Heart right ventricle (tissue), 16 donors: ENCODE measurements at regions not wholly inside any gene's neighbourhood (a gene's known extent, or its start where the extent isn't known, plus 50 kb on each side); places are given as distances from the start of the nearest gene placed in this dataset.

Source experiments
- ATAC-seq, 8 donors: fragments of 200-7000 bp; cut with Tn5 transposase; one replicate each; pipeline ENCODE4 v1.9.1; 2020; ENCODE audit warnings: mild to moderate bottlenecking in 8 of 8, moderate library complexity in 8 of 8, moderate number of reproducible peaks in 1 of 8
- DNase-seq, 2 donors: peaks; one replicate each; pipeline ENCODE4 v3.0.0-alpha.2; 2020
- H3K27ac ChIP-seq, 10 donors: fragments of 200-600 bp; sonication (generic) in 2 of 10; one replicate each; pipeline versions ENCODE4 v1.5.0 to v1.8.0; 2020 to 2022; ENCODE audit warnings: mild to moderate bottlenecking in 3 of 10
- H3K27me3 ChIP-seq, 7 donors: fragments of 200-600 bp; one replicate each; pipeline ENCODE4 v1.8.0; 2021 to 2022; ENCODE audit warnings: mild to moderate bottlenecking in 2 of 7
- H3K36me3 ChIP-seq, 9 donors: fragments of 200-600 bp; sonication (generic) in 1 of 9; one replicate each; pipeline versions ENCODE4 v1.5.0 to v1.8.0; 2020 to 2022; ENCODE audit warnings: mild to moderate bottlenecking in 2 of 9
- H3K4me1 ChIP-seq, 9 donors: fragments of 200-600 bp; sonication (generic) in 1 of 9; one replicate each; pipeline versions ENCODE4 v1.5.0 to v1.8.0; 2020 to 2022; ENCODE audit warnings: mild to moderate bottlenecking in 4 of 9
- H3K4me3 ChIP-seq, 10 donors: fragments of 200-600 bp; sonication (generic) in 2 of 10; one replicate each; pipeline versions ENCODE4 v1.5.0 to v1.8.0; 2020 to 2022; ENCODE audit warnings: mild to moderate bottlenecking in 7 of 10, moderate library complexity in 2 of 10
- H3K9me3 ChIP-seq, 11 donors: fragments of 200-600 bp in 10 of 11; sonication (generic) in 2 of 11; one replicate each; pipeline versions ENCODE4 v1.5.0 to v1.8.0; 2013 to 2022; ENCODE audit warnings: mild to moderate bottlenecking in 2 of 11, control low read depth in 1 of 11, moderate library complexity in 1 of 11
- WGBS, 2 donors: extraction: QIAGEN DNeasy Blood & Tissue Kit; methylation state at CpG; one replicate each; pipeline ENCODE4 v1.1.7; 2013; ENCODE audit warnings: inconsistent platforms in 1 of 2; 5-methylcytosine and 5-hydroxymethylcytosine counted together
- intact Hi-C, 10 donors: fragments of 100-400 bp; cut with DNase I; formaldehyde crosslinking; loops; one replicate each; pipeline versions ENCODE4 v1.11.1 to v1.14.2; 2022
- TF ChIP-seq, protein P1 (sequence below), 9 donors: fragments of 200-600 bp; sonication (generic) in 2 of 9; IDR thresholded peaks; one replicate each; pipeline versions ENCODE4 v1.5.0 to v1.8.0; 2021 to 2022; ENCODE audit warnings: antibody characterized with exemption in 9 of 9, mild to moderate bottlenecking in 5 of 9, moderate library complexity in 1 of 9
- donor health status: Arrhythmogenic right ventricular cardiomyopathy.
- donor health status: ischemic (EF 13 %, LVEDD 7.1; RV severe dilation, severe dysfunction).
- donor health status: healthy with polysubstance abuse.
- donor health status: DM: no; HTN: yes; CAD: no.
- donor health status: DM: no; HTN: no; CAD: no.
- donor health status: ischemic (EF 25% LVEDD 6.9; RV normal size, moderate dysfunction).
- donor health status: ischemic (EF 25% LVEDD 5.7; RV mildly dilated, moderate dysfunction).
- donor health status: healthy.
- donor health status: DM: yes; HTN: yes; CAD: no.
- donor health status: Ischemic cardiomyopathy.
- donor health status: ischemic (EF 35%, LVEDD 5.7; RV mildly dilated, moderate dysfunction).
- donor health status: nonischemic (EF 11% LVEDD 7.7; RV severe dilation, severe dysfunction).
- donor health status: DM: yes; HTN: yes; CAD: no.
- donor health status: PGD.
- donor health status: ischemic (EF 29% LVEDD 5.4; RV normal size, mild dysfunction).
- donor health status: nonischemic (EF 23%, LVEDD 6.1; RV moderate dilation, normal function).

DNA sequence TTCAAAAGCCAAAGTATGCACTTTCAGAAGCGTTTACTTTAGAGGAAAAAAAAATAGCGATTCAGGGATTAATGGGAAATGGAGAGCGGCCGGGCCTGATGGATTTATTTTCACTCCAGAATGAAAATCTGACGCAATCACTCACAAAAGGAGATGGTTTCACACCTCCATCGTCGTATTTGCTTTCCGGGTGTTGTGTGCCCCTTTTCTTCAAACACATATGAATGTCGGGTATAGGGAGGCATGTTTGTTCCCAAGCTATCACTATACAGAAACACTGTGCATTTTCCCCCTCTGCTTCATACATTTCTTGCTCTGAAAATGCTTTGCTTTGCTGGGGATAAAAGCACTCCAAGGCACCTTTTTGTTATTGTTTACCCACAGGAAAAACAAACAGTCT is 562.2 kb upstream of the ZFHX3 start:
- DNase-seq: no peak
- Histone ChIP-seq H3K36me3 (no peaks in the 10 kb centered on the region), H3K27me3 (peaks cover 0 to 74% (median 8%) of the 10 kb centered on the region in 7 donors), H3K9me3 (no peaks in the 10 kb centered on the region), H3K4me3 (no peak overlapping the region), H3K27ac (no peak overlapping the region), H3K4me1 (no peaks in the 10 kb centered on the region)
- intact Hi-C loops: no loop called here
- WGBS, 2 donors: 72 to 78% methylated on average over 9 of the region's 9 CpGs
- TF ChIP-seq, protein P1, sequence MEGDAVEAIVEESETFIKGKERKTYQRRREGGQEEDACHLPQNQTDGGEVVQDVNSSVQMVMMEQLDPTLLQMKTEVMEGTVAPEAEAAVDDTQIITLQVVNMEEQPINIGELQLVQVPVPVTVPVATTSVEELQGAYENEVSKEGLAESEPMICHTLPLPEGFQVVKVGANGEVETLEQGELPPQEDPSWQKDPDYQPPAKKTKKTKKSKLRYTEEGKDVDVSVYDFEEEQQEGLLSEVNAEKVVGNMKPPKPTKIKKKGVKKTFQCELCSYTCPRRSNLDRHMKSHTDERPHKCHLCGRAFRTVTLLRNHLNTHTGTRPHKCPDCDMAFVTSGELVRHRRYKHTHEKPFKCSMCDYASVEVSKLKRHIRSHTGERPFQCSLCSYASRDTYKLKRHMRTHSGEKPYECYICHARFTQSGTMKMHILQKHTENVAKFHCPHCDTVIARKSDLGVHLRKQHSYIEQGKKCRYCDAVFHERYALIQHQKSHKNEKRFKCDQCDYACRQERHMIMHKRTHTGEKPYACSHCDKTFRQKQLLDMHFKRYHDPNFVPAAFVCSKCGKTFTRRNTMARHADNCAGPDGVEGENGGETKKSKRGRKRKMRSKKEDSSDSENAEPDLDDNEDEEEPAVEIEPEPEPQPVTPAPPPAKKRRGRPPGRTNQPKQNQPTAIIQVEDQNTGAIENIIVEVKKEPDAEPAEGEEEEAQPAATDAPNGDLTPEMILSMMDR (IDR thresholded peaks at IDR 0.05): no peak
- ATAC-seq: no peak

DNA sequence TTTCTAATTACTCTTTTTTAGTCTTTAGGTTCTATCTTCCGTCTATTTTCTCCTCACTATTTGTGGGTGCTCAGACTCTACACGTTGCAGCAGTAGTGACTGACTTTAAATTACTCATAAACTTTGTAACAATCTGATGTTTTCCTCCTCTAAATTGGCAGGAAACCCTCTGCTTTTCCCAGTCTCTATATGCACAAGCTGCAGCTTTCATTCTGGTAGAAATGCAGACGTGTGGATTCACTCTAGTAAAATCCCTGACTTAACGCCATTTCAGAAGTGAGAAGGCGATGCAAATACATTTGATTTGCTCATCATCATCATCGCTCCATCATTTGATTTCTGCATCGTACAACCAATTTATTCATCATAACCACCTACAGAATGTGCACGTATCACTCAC is 561.0 kb upstream of the ZFHX3 start:
- no peaks in the 10 kb centered on the region for H3K4me1 ChIP-seq
- no peak for ATAC-seq
- H3K27ac ChIP-seq: no peak overlapping the region
- intact Hi-C loops: no loop called here
- no peak overlapping the region for H3K4me3 ChIP-seq
- H3K9me3 ChIP-seq: no peaks in the 10 kb centered on the region
- WGBS, 2 donors: 81% methylated on average over 8 of the region's 8 CpGs
- no peaks in the 10 kb centered on the region for H3K36me3 ChIP-seq
- TF ChIP-seq, protein P1 (IDR thresholded peaks at IDR 0.05): no peak
- peaks cover 0 to 63% (median 8%) of the 10 kb centered on the region in 7 donors for H3K27me3 ChIP-seq
- DNase-seq: no peak

DNA sequence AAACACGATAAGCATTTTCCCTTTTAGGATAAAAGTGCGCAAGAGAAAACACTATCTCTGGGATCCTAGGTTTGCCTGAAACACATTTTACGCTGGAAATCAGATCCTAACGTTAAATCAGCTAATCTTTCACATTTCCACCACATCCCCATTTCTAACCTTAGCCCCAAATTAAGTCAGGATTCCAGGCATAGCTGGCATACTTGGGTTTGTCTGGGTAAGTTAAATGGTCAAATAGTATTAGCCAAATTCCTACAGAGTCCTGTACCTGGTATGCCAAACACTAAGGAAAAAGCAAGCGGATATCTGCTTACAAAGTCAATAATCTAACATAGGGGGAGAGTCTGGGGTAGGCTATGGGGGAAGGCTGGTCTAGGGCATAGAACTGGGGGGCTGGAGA is 557.4 kb upstream of the ZFHX3 start:
- intact Hi-C loops: no loop called here

DNA sequence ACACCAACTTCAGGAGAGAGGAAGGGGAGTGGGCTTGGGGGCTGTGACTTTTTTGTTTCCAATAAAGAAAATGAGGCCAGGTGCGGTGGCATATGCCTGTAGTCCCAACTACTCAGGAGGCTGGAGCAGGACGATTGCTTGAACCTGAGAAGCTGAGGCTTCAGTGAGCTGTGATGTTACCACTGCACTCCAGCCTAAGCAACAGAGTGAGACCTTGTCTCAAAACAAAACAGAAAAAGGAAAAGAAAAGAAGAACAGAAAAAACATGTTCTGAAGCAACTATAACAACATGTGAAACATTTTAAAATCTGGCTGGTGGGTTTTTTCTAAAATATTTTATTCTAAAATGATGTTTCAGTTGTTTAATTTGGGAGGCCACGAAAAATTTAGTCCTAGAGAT is 554.0 kb upstream of the ZFHX3 start:
- 83 to 87% methylated on average over 3 of the region's 3 CpGs for WGBS, 2 donors
- no peak overlapping the region for H3K4me3 ChIP-seq
- H3K27ac ChIP-seq: no peak overlapping the region
- H3K27me3 ChIP-seq: peaks cover 0 to 3% (median 0%) of the 10 kb centered on the region in 7 donors
- H3K36me3 ChIP-seq: no peaks in the 10 kb centered on the region
- no peaks in the 10 kb centered on the region for H3K4me1 ChIP-seq
- TF ChIP-seq, protein P1 (IDR thresholded peaks at IDR 0.05): no peak
- DNase-seq (no peak), ATAC-seq (no peak)
- H3K9me3 ChIP-seq: peaks cover 0 to 5% (median 0%) of the 10 kb centered on the region in 11 donors
- intact Hi-C loops: no loop called here

More for the DNA sequence above, 557.4 kb upstream of the ZFHX3 start:
- DNase-seq: no peak
- Histone ChIP-seq H3K4me1 (no peaks in the 10 kb centered on the region), H3K27me3 (peaks cover 0 to 34% (median 0%) of the 10 kb centered on the region in 7 donors), H3K9me3 (peaks cover 0 to 4% (median 0%) of the 10 kb centered on the region in 11 donors), H3K4me3 (no peak overlapping the region), H3K36me3 (no peaks in the 10 kb centered on the region), H3K27ac (no peak overlapping the region)
- TF ChIP-seq, protein P1 (IDR thresholded peaks at IDR 0.05): no peak
- WGBS, 2 donors: 88% methylated on average over 5 of the region's 5 CpGs
- ATAC-seq: no peak
